H1 (cell line): ENCODE measurements at regions not wholly inside any gene's neighbourhood (a gene's known extent, or its start where the extent isn't known, plus 50 kb on each side); places are given as distances from the start of the nearest gene placed in this dataset.

ENCODE experiments used
- CTCF ChIA-PET: fragments of 300-600 bp; sonication (Branson Sonifier 250); formaldehyde crosslinking; loops from one replicate; lab custom pipeline; 2021; ENCODE audit not compliant: partially characterized antibody; lab: Charles Lee
- POLR2A ChIA-PET: fragments of 300-600 bp; sonication (Branson Sonifier 250); formaldehyde crosslinking; loops from one replicate; lab custom pipeline; 2021; ENCODE audit warnings: inconsistent platforms; ENCODE audit not compliant: partially characterized antibody; lab: Charles Lee
- DNase-seq, 2 experiments: peaks; one replicate each; pipeline versions ENCODE4 v3.0.0 to v3.0.0-alpha.2; 2010 to 2022; ENCODE audit warnings: low spot score in 2 of 2, low read depth in 1 of 2, mixed read lengths in 1 of 2
- FAIRE-seq: peaks from 2 replicates; lab custom pipeline; 2011; peaks lifted over from hg19 to GRCh38; lab: Jason Lieb, UNC
- H2AFZ ChIP-seq: 2 replicates; pipeline ENCODE4 v1.8.1; 2012; ENCODE audit warnings: low read length, inconsistent platforms
- H2AK5ac ChIP-seq: 2 replicates; pipeline ENCODE4 v1.6.1; 2013; ENCODE audit warnings: low read depth, low read length
- H2BK120ac ChIP-seq: replicated peaks from 2 replicates; pipeline ENCODE3; 2013; ENCODE audit warnings: low read depth, low read length, inconsistent platforms
- H2BK12ac ChIP-seq: 2 replicates; pipeline ENCODE4 v1.6.1; 2013; ENCODE audit warnings: low read depth, low read length
- H2BK15ac ChIP-seq: 2 replicates; pipeline ENCODE4 v1.6.1; 2013; ENCODE audit warnings: low read length
- H2BK20ac ChIP-seq: 2 replicates; pipeline ENCODE4 v1.6.1; 2013; ENCODE audit warnings: low read length
- H2BK5ac ChIP-seq: 2 replicates; pipeline ENCODE4 v1.6.1; 2013; ENCODE audit warnings: low read depth, low read length
- H3K14ac ChIP-seq: 2 replicates; pipeline ENCODE4 v1.6.1; 2013; ENCODE audit warnings: inconsistent platforms; ENCODE audit not compliant: insufficient read length
- H3K18ac ChIP-seq: 2 replicates; pipeline ENCODE4 v1.6.1; 2013; ENCODE audit warnings: low read length; ENCODE audit errors: extremely low read depth
- H3K23ac ChIP-seq: 2 replicates; pipeline ENCODE4 v1.6.1; 2013; ENCODE audit warnings: inconsistent platforms; ENCODE audit not compliant: insufficient read length
- H3K23me2 ChIP-seq: 2 replicates; pipeline ENCODE4 v1.6.1; 2013; ENCODE audit warnings: low read depth, low read length
- H3K27ac ChIP-seq: 2 replicates; pipeline ENCODE4 v1.6.1; 2011; ENCODE audit warnings: low read depth, low read length, inconsistent platforms
- H3K27me3 ChIP-seq, 4 experiments: replicated peaks in 1 of 4; 1 replicate in 1 of 4; 2 replicates in 3 of 4; pipeline versions ENCODE4 v1.6.1 to v1.8.1; 2011 to 2013; ENCODE audit warnings: low read length in 3 of 4, mild to moderate bottlenecking in 3 of 4, inconsistent platforms in 2 of 4, mixed read lengths in 2 of 4, moderate library complexity in 1 of 4; ENCODE audit not compliant: control insufficient read depth in 3 of 4, insufficient read depth in 3 of 4; ENCODE audit errors: extremely low read depth in 1 of 4
- H3K36me3 ChIP-seq, 4 experiments: 2 replicates each; pipeline versions ENCODE4 v1.6.1 to v1.8.1; 2011 to 2013; ENCODE audit warnings: mild to moderate bottlenecking in 4 of 4, low read length in 3 of 4, moderate library complexity in 2 of 4, control low read depth in 1 of 4, inconsistent platforms in 1 of 4; ENCODE audit not compliant: insufficient read depth in 4 of 4, control insufficient read depth in 2 of 4
- H3K4ac ChIP-seq: replicated peaks from 2 replicates; pipeline ENCODE3; 2013; ENCODE audit warnings: low read length, low read depth, mixed read lengths, inconsistent platforms; ENCODE audit not compliant: insufficient read length
- H3K4me1 ChIP-seq, 4 experiments: replicated peaks in 1 of 4; 1 replicate in 1 of 4; 2 replicates in 3 of 4; pipeline versions ENCODE4 v1.6.1 to v1.8.1; 2011 to 2013; ENCODE audit warnings: low read length in 3 of 4, inconsistent platforms in 2 of 4, mixed read lengths in 1 of 4; ENCODE audit not compliant: insufficient read depth in 4 of 4, control insufficient read depth in 3 of 4
- H3K4me2 ChIP-seq, 2 experiments: 2 replicates each; pipeline versions ENCODE4 v1.6.1 to v1.8.1; 2011 to 2013; ENCODE audit warnings: low read depth in 2 of 2, low read length in 2 of 2, control low read depth in 1 of 2, inconsistent platforms in 1 of 2, mild to moderate bottlenecking in 1 of 2; ENCODE audit not compliant: insufficient read depth in 1 of 2
- H3K4me3 ChIP-seq, 4 experiments: fragments of 200-600, 300-600 bp in 1 of 4; sonication (generic), shearing (Covaris generic), sonication (Bioruptor Twin) in 1 of 4; 2 replicates each; pipeline versions ENCODE4 v1.5.1 to v1.8.1; 2011 to 2016; ENCODE audit warnings: low read length in 4 of 4, low read depth in 3 of 4, control low read depth in 2 of 4, inconsistent platforms in 2 of 4, mild to moderate bottlenecking in 2 of 4, mixed read lengths in 1 of 4, moderate library complexity in 1 of 4; ENCODE audit not compliant: insufficient read depth in 2 of 4; ENCODE audit errors: extremely low read depth in 1 of 4
- H3K56ac ChIP-seq: replicated peaks from 2 replicates; pipeline ENCODE3; 2013; ENCODE audit warnings: low read depth, mild to moderate bottlenecking, mixed read lengths, low read length, inconsistent platforms; ENCODE audit not compliant: insufficient read length
- H3K79me1 ChIP-seq: 2 replicates; pipeline ENCODE4 v1.6.1; 2013; ENCODE audit warnings: low read depth, low read length, control low read depth
- H3K79me2 ChIP-seq, 2 experiments: 2 replicates each; pipeline versions ENCODE4 v1.6.1 to v1.8.1; 2012 to 2013; ENCODE audit warnings: low read length in 2 of 2, mild to moderate bottlenecking in 2 of 2, inconsistent platforms in 1 of 2; ENCODE audit not compliant: insufficient read depth in 2 of 2, control insufficient read depth in 1 of 2
- H3K9ac ChIP-seq, 4 experiments: replicated peaks in 1 of 4; 1 replicate in 1 of 4; 2 replicates in 3 of 4; pipeline versions ENCODE4 v1.6.1 to v1.8.1; 2011 to 2013; ENCODE audit warnings: low read depth in 3 of 4, low read length in 3 of 4, control low read depth in 2 of 4, mild to moderate bottlenecking in 2 of 4, moderate library complexity in 2 of 4, inconsistent platforms in 1 of 4; ENCODE audit errors: extremely low read depth in 1 of 4
- H3K9me3 ChIP-seq, 2 experiments: 2 replicates each; pipeline versions ENCODE4 v1.6.1 to v1.8.1; 2012 to 2013; ENCODE audit warnings: mild to moderate bottlenecking in 2 of 2, moderate library complexity in 2 of 2, control low read depth in 1 of 2, inconsistent platforms in 1 of 2, low read depth in 1 of 2, low read length in 1 of 2, mixed read lengths in 1 of 2; ENCODE audit not compliant: insufficient read depth in 2 of 2
- H4K20me1 ChIP-seq, 2 experiments: replicated peaks in 1 of 2; 2 replicates each; pipeline versions ENCODE3 to v1.8.1; 2011 to 2013; ENCODE audit warnings: inconsistent platforms in 2 of 2, low read length in 2 of 2, mild to moderate bottlenecking in 1 of 2; ENCODE audit not compliant: insufficient read depth in 2 of 2, control insufficient read depth in 1 of 2
- H4K5ac ChIP-seq: 2 replicates; pipeline ENCODE4 v1.6.1; 2013; ENCODE audit warnings: low read length, low read depth, mixed read lengths, inconsistent platforms; ENCODE audit not compliant: insufficient read length
- H4K8ac ChIP-seq: 2 replicates; pipeline ENCODE4 v1.8.0; 2013; ENCODE audit warnings: mild to moderate bottlenecking, moderate library complexity, low read length, inconsistent platforms; ENCODE audit not compliant: insufficient read depth; ENCODE audit errors: extremely low read depth
- H4K91ac ChIP-seq: replicated peaks from 2 replicates; pipeline ENCODE3; 2013; ENCODE audit warnings: low read length, mixed read lengths, inconsistent platforms; ENCODE audit not compliant: insufficient read length
- CHD2 ChIP-seq: IDR thresholded peaks from 2 replicates; pipeline ENCODE4 v1.6.1; 2012; ENCODE audit warnings: low read length, improper control_type of control experiment
- CTCF ChIP-seq, 3 experiments: IDR thresholded peaks; 1 replicate in 2 of 3; 2 replicates in 1 of 3; pipeline versions ENCODE4 v1.5.1 to v1.6.1; 2011; ENCODE audit warnings: low read length in 3 of 3, mild to moderate bottlenecking in 3 of 3, inconsistent platforms in 2 of 3, low read depth in 1 of 3, moderate library complexity in 1 of 3; ENCODE audit not compliant: insufficient read depth in 1 of 3; ENCODE audit errors: control extremely low read depth in 1 of 3
- EGR1 ChIP-seq: IDR thresholded peaks from 2 replicates; pipeline ENCODE4 v1.6.1; 2011; ENCODE audit warnings: low read depth, low read length, borderline replicate concordance
- EP300 ChIP-seq, 2 experiments: IDR thresholded peaks; 1 replicate in 1 of 2; 2 replicates in 1 of 2; pipeline ENCODE4 v1.6.1; 2011 to 2012; ENCODE audit warnings: low read depth in 2 of 2, low read length in 2 of 2, mild to moderate bottlenecking in 2 of 2, borderline replicate concordance in 1 of 2, inconsistent platforms in 1 of 2, moderate library complexity in 1 of 2
- HDAC6 ChIP-seq: IDR thresholded peaks from one replicate; pipeline ENCODE4 v1.7.1; 2012; ENCODE audit warnings: low read depth, mild to moderate bottlenecking, inconsistent platforms, low read length, moderate library complexity
- JUND ChIP-seq: IDR thresholded peaks from 2 replicates; pipeline ENCODE4 v1.6.1; 2011; ENCODE audit warnings: mild to moderate bottlenecking, improper control_type of control experiment, low read length
- MAX ChIP-seq: IDR thresholded peaks from 2 replicates; pipeline ENCODE4 v1.6.1; 2012; ENCODE audit warnings: inconsistent platforms
- POLR2AphosphoS5 ChIP-seq: IDR thresholded peaks from 2 replicates; pipeline ENCODE4 v1.6.1; 2011; ENCODE audit warnings: low read depth, low read length
- SAP30 ChIP-seq: fragments of 300-600 bp; sonication (generic); IDR thresholded peaks from 2 replicates; pipeline ENCODE4 v1.7.1; 2012; ENCODE audit warnings: low read length, moderate library complexity, mild to moderate bottlenecking, inconsistent platforms; ENCODE audit not compliant: insufficient read depth, insufficient replicate concordance
- SP2 ChIP-seq: IDR thresholded peaks from 2 replicates; pipeline ENCODE4 v1.6.1; 2012; ENCODE audit warnings: mild to moderate bottlenecking, low read length, inconsistent platforms
- SP4 ChIP-seq: IDR thresholded peaks from 2 replicates; pipeline ENCODE4 v1.6.1; 2012; ENCODE audit warnings: low read length, inconsistent platforms
- SUZ12 ChIP-seq: fragments of 200-600 bp; sonication (generic); IDR thresholded peaks from 2 replicates; pipeline ENCODE4 v1.6.1; 2012; ENCODE audit warnings: mild to moderate bottlenecking, inconsistent platforms, low read length, moderate library complexity, mixed read lengths
- TEAD4 ChIP-seq: IDR thresholded peaks from 2 replicates; pipeline ENCODE4 v1.6.1; 2012; ENCODE audit warnings: low read depth, low read length, inconsistent platforms, mixed read lengths
- WGBS, 2 experiments: shearing (Covaris generic) in 1 of 2; methylation state at CpG; one replicate each; pipeline versions ENCODE4 v1.1.6 to v1.1.7; 2013 to 2015; ENCODE audit warnings: low lambda C conversion rate in 2 of 2, mixed read lengths in 2 of 2, inconsistent platforms in 1 of 2, low coverage in 1 of 2, missing lambda C conversion rate in 1 of 2; ENCODE audit not compliant: insufficient replicate concordance in 2 of 2, insufficient coverage in 1 of 2, insufficient read length in 1 of 2; ENCODE audit errors: extremely low coverage in 1 of 2, missing lambda C conversion rate in 1 of 2; 5-methylcytosine and 5-hydroxymethylcytosine counted together

GRCh38 chrX:42127563-42127962 lies 204.2 kb upstream of the CASK start:
- CTCF ChIA-PET: interaction anchor here (0.5 kb wide), 1 partner anchor 15 kb away, joined by 3 read pairs; no protein-coding TSS in a partner anchor
- DNase-seq: no peak
- no peak for FAIRE-seq
- TF ChIP-seq JUND (no peak), SP2 (no peak), POLR2AphosphoS5 (no peak), CHD2 (no peak), EP300 (IDR thresholded peaks at IDR 0.05; ENCODE audit: borderline replicate concordance in 1 of 2, low read depth in 2 of 2, low read length in 2 of 2) (no peak), CTCF (IDR thresholded peaks at IDR 0.05; ENCODE audit: control extremely low read depth in 1 of 3, insufficient read depth in 1 of 3, low read depth in 1 of 3, low read length in 3 of 3) (no peak), SUZ12 (no peak), HDAC6 (no peak), MAX (no peak), EGR1 (no peak), SAP30 (no peak), TEAD4 (no peak), SP4 (no peak)

More at GRCh38 chrX:42127563-42127962, 204.2 kb upstream of the CASK start:
- H3K23ac ChIP-seq: no peak overlapping the region
- H2BK5ac ChIP-seq: no peak overlapping the region
- H3K4me3 ChIP-seq: no peak overlapping the region
- H3K27ac ChIP-seq: no peak overlapping the region
- no peaks in the 10 kb centered on the region for H3K4me1 ChIP-seq
- no peaks in the 10 kb centered on the region for H3K27me3 ChIP-seq
- no peaks in the 10 kb centered on the region for H3K79me1 ChIP-seq
- no peaks in the 10 kb centered on the region for H3K36me3 ChIP-seq
- H2AFZ ChIP-seq: no peak overlapping the region
- H4K91ac ChIP-seq: no peak overlapping the region
- no peak overlapping the region for H2BK20ac ChIP-seq
- no peaks in the 10 kb centered on the region for H3K9me3 ChIP-seq
- H3K79me2 ChIP-seq: no peaks in the 10 kb centered on the region
- H4K20me1 ChIP-seq: no peaks in the 10 kb centered on the region
- H3K18ac ChIP-seq: no peak overlapping the region
- H2BK12ac ChIP-seq: no peak overlapping the region
- no peak overlapping the region for H2BK15ac ChIP-seq
- no peak overlapping the region for H4K8ac ChIP-seq
- no peak overlapping the region for H4K5ac ChIP-seq
- no peak overlapping the region for H3K14ac ChIP-seq
- 75% methylated on average over 1 of the region's 1 CpG; no CpG with 5 or more reads in 1 of the 2 experiments for WGBS, 2 experiments
- no peak overlapping the region for H3K4ac ChIP-seq
- H3K23me2 ChIP-seq: no peaks in the 10 kb centered on the region
- no peak overlapping the region for H3K9ac ChIP-seq
- no peak overlapping the region for H2BK120ac ChIP-seq
- no peak overlapping the region for H2AK5ac ChIP-seq
- no peak overlapping the region for H3K56ac ChIP-seq
- POLR2A ChIA-PET: no interaction called here
- H3K4me2 ChIP-seq: no peak overlapping the region
